Brain pericyte (primary cell): ENCODE measurements at regions not wholly inside any gene's neighbourhood (a gene's known extent, or its start where the extent isn't known, plus 50 kb on each side); places are given as distances from the start of the nearest gene placed in this dataset.
"Not testable (repeated sequence)": the region's sequence is repeated elsewhere in the genome, so short reads cannot be mapped to it uniquely, and the experiment has no call there.

ENCODE experiments used
- DNase-seq: peaks from one replicate; pipeline ENCODE4 v3.0.0-alpha.2; 2012; ENCODE audit warnings: low read depth, low spot score

DNA sequence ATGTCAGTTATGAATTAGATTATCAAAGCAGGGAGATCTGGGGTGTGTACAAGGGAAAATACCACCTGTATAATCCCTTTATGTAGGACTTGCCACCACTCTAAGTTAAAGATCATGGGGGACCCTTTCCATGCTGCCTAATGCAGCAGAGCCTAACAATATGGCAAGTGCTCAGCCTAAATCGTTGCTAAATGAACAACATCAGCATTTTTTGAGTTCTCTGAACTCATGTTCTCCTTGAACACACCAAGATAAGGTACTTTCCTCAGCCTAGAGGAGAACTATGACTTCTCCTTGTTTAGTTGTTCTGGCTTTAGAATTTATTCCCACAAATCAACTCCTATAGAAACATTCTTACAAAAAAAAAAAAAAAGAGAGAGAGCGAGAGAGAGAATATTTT, 177.0 kb downstream of the DUSP10 start:
- DNase-seq = no peak

DNA sequence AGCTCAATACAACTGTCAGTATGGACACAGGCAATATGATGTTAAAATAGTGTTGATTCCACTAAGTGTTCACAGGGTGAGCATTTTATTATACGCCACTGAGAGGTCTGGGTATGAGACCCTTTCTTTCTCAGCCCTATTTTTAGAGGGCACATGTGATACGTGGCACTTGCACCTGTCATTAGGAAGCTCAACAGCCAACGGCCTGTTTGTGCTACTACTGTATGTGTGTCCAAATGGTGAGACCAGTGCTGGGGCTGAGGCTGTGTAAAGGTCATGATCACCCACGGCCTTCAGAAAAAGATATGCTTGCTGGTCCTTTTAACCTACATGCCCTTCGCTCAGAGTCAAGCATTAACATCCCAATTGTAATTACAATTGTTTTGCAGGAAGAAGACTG, 176.2 kb downstream of the DUSP10 start:
- DNase-seq = no peak

DNA sequence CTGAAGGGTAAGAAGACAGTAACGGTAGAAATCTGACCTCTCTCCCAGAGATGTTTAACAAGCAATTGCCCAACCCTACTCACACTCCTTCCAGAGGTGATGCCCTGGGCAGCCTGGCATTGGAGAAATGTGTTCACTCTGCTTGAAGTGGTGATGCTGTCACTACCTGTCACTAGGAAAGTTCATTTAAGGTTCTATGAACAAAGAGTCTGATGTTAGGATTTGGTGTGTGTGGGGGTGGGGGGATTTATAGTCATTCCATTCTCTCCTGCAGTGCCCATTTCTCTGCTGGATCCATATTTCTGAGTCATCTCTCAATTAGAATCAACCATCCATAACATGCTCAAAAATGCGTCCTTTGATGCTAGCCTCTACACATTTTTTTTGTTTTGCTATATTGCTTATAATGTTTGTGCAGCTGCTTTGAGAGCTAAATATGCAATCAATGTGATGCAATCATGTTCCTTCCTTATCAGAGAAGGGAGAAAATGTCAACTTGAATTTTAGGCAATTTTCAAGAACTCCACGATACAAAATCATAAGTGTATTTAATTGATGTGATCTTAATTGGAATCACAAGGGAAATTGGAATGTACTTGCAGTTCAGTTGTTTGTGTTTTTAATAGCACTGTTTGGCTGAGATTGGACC, 173.9 kb downstream of the DUSP10 start:
- no peak for DNase-seq

DNA sequence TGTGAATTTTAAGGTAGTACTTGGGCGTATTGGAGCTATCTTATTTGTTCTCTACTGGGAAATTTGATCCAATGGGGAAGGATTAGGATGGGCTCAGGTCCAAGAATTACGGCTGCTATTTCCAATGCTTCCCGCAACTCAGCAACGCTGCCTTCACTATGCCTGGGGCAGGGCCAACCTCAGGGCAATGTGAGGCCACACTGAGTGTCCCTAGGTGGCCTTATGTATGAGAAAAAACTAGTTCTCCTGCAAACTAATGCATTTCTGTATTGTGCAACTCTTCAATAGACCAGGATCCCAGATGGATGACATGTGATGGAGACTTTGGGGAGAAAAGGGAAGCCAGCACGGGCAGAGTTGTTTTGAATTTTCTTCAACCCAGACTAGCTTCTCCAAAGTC, 168.1 kb downstream of the DUSP10 start:
- DNase-seq = no peak

DNA sequence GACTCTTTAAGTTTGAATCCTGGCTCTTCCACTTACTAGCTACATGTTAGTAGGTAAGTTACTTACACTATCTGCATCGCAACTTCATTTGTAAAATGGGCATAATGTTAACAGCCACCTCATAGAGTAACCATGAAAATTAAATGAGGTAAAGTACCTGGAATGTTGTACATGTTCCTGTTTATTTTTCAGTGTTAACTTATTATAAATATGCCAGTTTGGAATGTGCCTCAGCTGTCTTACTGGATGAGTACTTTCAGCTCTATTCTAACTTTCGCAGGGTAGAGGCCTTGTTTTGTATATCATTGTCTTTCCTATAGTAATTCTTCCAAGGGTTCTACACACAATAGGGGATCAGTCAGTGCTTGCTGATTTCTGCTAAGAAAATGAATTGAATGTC, 167.4 kb downstream of the DUSP10 start:
- no peak for DNase-seq

DNA sequence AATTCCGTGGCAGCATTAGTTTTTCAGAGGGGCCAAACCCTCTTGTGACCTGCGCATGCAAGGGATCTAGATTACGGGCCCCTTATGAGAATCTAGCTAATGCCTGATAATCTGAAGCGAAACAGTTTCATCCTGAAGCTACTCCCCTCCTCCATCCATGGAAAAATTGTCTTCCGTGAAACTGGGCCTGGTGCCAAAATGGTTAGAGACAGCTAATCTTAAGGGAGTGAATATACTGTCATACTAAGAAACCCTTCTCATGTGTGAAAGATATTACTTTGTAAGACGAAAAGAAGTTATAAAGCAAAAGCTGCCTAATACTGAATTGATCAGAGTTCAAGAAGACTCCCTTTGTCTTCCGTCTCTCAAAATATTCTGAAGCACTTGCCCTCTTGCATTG, 166.3 kb downstream of the DUSP10 start:
- DNase-seq = no peak

DNA sequence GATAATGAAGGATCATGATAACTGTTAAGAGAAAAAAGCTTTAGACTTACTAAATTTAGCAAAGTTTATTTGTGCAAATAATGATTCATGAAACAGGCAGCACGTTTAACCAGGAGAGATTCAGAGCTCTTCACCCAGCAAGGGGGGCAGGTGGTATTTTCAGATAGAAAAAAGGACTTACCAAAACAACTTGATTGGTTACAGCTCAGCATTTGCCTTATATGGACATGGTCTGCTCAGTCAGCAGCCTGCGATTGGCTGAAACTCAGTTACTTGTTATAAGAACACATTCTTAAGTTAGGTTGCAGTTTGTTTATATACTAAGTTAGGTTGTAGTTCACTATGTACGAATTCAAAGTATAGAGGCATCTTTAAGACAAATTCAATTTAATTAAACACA, 165.6 kb downstream of the DUSP10 start:
- no peak for DNase-seq

DNA sequence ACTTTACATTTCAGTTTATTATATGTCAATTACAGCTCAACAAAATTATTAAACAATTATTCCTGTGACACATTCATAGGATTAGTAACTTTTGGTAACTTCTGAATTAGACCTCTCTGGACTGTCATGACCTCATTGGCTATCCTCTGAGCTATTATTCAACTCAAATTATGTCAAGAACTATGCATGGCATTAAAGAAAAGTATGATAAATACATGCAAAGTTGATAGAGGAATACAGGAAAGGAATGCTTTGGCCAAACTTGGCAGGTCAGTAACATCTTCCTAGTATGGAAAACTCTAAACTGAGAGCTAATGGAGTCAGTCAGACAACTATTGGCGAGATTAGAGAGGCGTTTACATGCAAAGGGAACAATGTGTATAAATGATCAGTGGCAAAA, 158.4 kb downstream of the DUSP10 start:
- no peak for DNase-seq

DNA sequence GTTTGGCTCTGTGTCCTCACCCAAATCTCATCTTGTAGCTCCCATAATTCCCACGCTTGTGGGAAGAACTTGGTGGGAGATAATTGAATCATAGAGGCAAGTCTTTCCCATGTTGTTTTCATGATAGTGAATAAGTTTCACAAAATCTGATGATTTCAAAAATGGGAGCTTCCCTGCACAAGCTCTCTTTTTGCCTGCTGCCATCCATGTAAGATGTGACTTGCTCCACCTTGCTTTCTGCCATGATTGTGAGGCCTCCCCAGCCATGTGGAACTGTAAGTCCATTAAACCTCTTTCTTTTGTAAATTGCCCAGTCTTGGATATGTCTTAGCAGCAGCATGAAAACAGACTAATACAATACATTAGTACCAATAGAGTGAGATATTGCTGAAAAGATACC, 154.9 kb downstream of the DUSP10 start:
- not testable (repeated sequence) for DNase-seq

DNA sequence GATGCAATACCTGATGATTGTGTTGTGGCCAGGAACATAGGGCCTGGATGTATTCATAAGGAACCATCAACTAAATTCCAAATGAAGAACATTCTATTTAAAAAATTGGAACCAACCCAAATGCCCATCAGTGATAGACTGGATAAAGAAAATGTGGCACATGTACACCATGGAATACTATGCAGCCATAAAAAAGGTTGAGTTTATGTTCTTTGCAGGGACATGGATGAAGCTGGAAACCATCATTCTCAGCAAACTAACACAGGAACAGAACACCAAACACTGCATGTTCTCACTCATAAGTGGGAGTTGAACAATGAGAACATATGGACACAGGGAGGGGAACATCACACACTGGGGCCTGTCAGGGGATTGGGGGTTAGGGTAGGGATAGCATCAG, 150.6 kb downstream of the DUSP10 start:
- DNase-seq = not testable (repeated sequence)

DNA sequence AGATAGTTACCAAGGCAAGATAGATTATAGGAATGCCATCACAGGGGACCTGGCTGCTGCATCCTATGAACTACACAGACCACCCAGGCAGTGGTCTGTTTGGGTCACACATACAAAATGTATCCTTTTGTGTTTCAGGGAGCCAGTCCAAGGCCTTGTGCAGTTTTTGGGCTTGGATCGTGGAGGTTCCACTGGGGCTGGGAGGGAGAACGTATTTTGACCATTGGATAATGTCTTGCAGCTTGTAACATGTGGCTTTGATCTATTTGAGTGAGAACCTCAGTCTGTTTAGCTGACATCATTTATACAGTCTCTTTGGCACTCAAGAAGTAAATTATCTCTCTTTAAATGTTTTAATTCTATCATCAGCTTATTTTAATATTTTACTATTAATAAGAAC, 147.3 kb downstream of the DUSP10 start:
- no peak for DNase-seq

DNA sequence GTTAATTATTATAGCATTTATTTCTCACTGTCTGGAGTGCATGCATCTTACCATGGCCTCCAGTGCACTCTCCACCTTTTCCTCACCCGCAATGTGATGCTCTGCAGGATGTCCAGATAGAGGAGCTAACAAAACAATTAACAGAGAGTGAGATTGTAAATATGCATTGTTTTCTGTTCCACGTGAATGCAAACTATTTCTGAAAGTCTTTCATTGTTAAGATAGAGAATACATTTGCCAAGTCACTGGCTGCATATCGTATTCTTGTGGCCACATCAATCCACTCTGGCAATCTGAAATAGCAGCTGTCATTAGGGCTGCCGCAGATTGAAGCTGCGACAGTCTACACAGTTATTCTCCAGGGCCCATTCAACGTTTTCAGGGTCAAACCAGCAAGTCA, 143.8 kb downstream of the DUSP10 start:
- no peak for DNase-seq

DNA sequence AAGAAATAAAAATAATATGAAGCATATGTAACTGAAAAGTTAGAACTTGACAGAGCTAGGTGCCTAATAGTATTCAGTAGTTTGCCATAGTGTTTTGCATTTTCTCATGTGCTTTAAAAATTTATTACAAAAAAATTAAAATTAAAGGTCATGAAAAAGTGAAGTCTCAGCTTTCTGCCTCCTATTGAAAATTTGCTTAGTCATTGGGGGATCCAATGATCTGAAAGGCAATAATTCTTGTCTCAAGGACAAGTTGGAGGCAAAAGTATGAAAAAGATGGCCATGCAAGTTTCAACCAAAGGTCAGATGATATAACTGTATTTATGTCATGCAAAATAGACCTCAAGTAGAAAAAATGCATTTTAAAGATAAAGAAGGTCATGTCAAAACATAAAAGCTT, 140.7 kb downstream of the DUSP10 start:
- no peak for DNase-seq

DNA sequence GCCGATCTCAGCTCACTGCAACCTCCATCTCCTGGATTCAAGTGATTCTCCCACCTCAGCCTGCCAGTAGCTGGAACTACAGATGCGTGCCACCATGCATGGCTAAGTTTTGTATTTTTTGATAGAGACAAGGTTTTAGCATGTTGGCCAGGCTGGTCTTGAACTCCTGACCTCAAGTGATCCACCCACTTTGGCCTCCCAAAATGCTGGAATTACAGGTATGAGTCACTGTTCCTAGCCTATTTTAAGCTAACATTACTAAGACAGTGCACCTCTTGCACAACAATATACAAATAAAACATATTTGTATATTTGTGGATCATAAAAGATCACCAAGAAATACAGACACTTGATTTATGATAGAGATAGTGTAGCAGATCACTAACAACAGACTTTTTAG, 139.1 kb downstream of the DUSP10 start:
- no peak for DNase-seq

DNA sequence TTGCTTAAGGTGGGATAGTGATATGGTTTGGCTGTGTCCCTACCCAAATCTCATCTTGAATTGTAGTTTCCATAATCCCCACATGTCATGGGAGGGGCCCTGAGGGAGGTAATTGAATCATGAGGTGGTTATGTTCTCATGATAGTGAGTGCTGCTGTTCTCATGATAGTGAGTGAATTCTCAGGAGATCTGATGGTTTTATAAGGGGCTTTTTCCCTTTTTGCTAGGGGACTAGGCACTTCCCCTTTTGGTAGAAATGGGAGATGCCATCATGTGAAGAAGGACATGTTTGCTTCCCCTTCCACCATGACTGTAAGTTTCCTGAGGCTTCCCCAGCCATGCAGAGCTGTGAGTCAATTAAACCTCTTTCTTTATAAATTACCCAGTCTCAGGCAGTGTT, 137.5 kb downstream of the DUSP10 start:
- DNase-seq = not testable (repeated sequence)

DNA sequence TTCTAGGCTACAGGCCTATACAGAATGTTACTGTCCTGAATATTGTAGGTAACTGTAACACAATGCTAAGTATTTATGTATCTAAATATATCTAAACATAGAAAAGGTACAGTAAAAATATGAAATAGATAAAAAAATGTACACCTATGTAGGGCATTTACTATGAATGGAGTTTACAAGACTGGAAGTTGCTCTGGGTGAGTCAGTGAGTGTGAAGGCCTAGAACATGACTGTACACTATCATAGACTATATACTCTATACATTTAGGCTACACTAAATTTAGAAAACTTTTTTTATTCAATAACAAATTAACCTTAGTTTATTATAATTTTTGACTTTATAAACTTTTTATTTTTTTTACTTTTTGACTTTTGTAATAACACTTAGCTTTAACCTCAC, 136.9 kb downstream of the DUSP10 start:
- no peak for DNase-seq

DNA sequence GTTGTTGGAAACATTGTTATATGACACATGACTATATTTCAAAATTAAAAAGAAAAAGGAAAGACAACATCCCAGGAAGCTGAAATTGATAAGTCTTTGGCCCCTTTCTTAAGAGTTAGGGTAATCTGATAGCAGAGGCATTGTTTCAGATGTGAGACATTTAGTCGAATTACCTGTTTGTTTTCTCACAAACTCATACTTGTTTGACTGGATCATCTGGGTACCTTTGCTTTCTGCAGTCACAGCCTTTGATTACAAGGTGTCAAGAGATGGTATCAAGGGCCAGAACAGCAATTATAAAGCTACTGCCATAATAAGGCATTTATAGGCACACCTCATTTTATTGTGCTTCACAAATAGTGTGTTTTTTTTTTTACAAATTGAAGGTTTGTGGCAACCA, 136.3 kb downstream of the DUSP10 start:
- DNase-seq = no peak

DNA sequence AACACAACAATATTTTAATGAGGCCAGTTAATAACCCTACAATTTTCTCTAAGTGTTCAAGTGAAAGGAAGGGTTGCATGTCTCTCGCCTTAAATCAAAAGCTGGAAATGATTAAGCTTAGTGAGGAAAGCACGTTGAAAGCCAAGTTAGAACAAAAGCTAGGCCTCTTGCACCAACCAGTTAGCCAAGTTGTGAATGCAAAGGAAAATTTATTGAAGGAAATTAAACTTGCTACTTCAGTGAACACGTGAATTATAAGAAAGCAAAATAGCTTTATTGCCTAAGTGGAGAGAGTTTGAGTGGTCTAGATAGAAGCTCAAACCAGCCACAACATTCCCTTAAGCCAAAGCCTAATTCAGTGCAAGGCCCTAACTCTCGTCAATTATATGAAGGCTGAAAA, 135.6 kb downstream of the DUSP10 start:
- no peak for DNase-seq

DNA sequence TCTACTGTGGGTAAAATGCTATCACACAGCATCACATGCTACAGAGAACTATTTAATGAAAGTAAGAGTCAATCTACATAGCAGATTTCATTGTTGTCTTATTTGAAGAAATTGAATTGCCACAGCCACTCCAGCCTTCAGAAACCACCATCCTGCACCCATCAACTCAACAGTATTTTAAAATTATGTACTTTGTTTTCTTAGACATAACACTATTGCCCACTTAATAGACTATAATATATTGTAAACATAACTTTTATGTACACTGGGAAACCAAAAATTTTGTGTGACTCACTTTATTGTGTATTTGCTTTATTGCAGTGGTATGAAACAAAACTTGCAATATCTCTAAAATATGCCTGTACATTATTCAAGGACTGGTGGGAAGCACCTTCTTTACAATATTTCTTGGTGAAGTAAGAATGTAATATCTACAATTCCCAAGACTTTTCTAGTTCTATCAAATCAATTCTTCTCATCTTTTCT, 133.0 kb downstream of the DUSP10 start:
- DNase-seq = no peak

DNA sequence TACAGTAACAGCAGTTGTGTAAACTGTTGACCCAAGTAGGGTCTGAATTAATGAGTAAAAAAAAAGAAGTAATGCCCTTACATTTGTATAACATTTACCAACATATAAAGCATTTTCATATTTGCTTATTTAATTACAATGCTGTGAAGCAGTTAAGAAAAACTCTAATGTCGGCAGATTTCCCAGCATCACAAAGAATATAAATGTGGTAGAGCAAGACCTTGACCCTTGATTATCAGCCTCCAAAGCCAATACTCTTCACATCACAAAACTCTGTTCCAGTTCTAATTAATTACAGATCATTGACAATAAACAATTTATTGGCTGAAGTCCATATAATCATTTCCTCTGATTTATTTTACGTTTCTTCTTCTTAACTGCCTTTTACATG, 130.2 kb downstream of the DUSP10 start:
- DNase-seq = no peak

DNA sequence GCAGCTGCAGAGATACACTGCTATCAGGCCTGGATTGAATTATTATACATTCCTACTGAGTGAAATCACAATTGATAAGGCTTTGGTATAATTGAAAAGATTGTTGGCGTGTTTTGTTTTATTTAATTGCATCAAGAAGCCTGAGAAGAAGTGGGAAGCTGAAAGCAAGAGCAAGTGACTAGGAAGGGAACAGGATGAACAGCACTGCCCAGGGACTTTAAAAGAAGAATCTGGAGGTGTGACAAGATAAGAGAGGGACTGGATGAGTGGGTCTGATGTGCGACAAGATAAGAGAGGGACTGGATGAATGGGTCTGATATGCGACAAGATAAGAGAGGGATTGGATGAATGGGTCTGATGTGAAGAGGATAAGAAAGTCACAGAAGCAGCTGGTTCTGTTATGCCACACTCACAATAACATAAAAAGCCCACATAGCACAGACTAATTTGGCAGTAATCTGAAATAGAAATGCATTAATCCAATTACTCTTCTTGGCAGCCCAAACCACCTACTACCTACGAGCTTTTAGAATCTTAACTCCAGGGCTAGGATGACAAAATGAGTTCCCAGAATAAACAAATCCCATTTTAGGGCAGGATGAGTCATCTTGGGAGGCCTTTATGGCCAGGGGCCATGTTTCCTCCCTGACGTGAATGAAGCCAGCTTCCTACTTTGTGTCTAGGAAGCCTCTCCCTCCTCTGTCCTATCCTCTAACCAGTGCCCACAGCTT, 129.7 kb downstream of the DUSP10 start:
- DNase-seq = peak; percentile 6

DNA sequence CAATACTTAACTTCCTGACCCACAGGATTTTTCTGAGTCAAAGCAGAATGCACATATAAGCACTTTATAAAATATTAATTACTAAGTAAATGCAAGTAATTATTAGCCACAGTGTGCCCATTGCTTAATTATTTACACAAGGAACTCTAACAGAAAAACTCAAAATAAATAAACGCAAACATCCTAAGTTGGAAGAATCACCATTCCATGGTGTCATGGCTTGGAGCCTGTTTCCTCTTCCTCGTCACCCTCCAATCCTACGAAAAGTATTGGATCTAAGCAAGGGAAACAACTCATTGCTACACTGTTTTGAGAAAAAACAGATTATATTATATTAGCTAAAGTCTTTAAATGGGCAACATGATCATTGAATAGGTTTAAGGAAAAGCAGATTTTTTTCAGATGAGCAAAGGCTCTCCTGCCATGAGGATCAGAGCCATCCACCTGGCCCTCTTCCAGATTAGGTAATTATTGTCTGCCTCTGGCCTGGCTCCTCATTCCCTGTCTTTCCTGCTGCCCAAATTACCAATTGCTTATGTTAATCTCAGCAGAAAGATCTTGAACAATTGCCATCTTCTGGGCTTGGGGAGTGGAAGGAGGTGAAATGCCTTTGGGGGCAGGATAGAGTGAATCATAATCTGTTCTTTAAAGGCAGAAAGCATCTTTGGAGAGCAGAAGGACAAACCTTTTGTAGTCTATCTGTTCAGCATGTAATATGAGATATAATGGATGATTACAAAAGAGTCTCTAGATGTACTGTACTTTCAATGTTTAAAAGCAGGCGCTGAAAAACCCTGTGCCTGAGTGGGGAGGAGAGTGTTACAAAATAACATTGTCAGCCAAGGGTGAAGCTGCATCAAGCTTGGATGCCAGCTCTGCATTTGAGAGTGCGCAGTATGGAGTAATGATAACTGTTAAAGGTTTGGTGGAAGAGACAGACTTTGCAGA, 121.2 kb downstream of the DUSP10 start:
- DNase-seq = no peak
